HUES48 (cell line): ENCODE measurements at regions not wholly inside any gene's neighbourhood (a gene's known extent, or its start where the extent isn't known, plus 50 kb on each side); places are given as distances from the start of the nearest gene placed in this dataset.

Experiments
- H3K27ac ChIP-seq: one replicate; pipeline ENCODE4 v1.7.0; 2013; ENCODE audit warnings: low read depth, low read length, inconsistent platforms
- H3K27me3 ChIP-seq: 2 replicates; pipeline ENCODE4 v1.6.1; 2013; ENCODE audit warnings: mild to moderate bottlenecking, low read length; ENCODE audit not compliant: control insufficient read depth, insufficient read depth
- H3K36me3 ChIP-seq: 2 replicates; pipeline ENCODE4 v1.6.1; 2013; ENCODE audit warnings: low read length; ENCODE audit not compliant: control insufficient read depth, insufficient read depth
- H3K4me1 ChIP-seq: 2 replicates; pipeline ENCODE4 v1.6.1; 2013; ENCODE audit warnings: mild to moderate bottlenecking, low read length; ENCODE audit not compliant: control insufficient read depth, insufficient read depth
- H3K4me3 ChIP-seq: 2 replicates; pipeline ENCODE4 v1.5.1; 2013; ENCODE audit warnings: mild to moderate bottlenecking, low read depth, low read length
- H3K9ac ChIP-seq: 2 replicates; pipeline ENCODE4 v1.6.1; 2013; ENCODE audit warnings: mild to moderate bottlenecking, low read depth, low read length, moderate library complexity
- H3K9me3 ChIP-seq: 2 replicates; pipeline ENCODE4 v1.6.1; 2013; ENCODE audit warnings: low read length; ENCODE audit not compliant: control insufficient read depth, insufficient read depth

DNA sequence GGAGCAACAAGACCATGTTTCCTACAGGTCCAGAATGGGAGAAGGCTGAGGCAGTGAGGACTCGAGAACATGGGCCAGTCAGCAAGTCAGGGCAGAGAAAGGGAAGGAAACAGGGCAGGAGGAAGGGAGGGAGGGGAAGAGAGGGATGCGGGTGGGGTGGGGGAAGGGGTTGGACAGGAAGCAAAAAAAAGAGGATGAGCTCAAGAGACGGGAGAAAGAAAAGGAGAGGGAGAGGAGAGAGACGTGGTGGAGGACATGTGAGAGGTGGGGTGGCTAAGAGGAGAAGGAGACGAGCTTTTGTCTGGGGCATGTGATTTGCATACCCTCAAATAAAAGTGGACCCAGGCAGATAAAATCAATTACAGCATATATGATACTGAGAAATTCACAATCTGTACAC lies 389.5 kb upstream of the B3GAT1 start:
- no peaks in the 10 kb centered on the region for H3K27me3 ChIP-seq
- no peaks in the 10 kb centered on the region for H3K36me3 ChIP-seq
- H3K4me3 ChIP-seq: no peak overlapping the region
- H3K9me3 ChIP-seq: no peaks in the 10 kb centered on the region
- no peak overlapping the region for H3K27ac ChIP-seq
- peaks cover 25% of the 10 kb centered on the region for H3K4me1 ChIP-seq
- H3K9ac ChIP-seq: no peak overlapping the region

GRCh38 chr11:134800826-134801225 lies 388.8 kb upstream of the B3GAT1 start:
- Histone ChIP-seq H3K36me3 (no peaks in the 10 kb centered on the region), H3K9me3 (no peaks in the 10 kb centered on the region), H3K27me3 (no peaks in the 10 kb centered on the region), H3K4me1 (peaks cover 25% of the 10 kb centered on the region), H3K9ac (no peak overlapping the region), H3K27ac (no peak overlapping the region), H3K4me3 (no peak overlapping the region)

DNA sequence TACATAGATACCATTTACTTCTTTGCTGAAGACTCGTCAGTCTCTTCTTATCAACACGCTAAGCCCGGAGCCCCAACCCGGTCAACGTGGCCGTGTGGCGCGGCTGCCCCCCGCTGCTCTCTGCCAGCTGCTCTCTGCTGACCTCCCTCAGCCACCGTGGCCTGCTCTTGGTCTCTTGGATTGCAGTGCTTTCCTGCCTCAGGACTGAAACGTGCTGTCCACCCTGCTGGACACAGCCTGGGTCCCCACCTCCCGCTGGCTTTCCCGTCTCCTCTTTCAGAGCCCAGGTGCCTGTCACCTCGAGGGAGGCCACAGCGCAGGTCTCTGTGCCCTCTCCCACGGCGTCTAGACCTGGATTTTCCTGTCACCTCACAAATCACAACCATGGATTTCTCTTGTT lies 388.1 kb upstream of the B3GAT1 start:
- no peak overlapping the region for H3K9ac ChIP-seq
- no peak overlapping the region for H3K27ac ChIP-seq
- H3K4me3 ChIP-seq: no peak overlapping the region
- no peaks in the 10 kb centered on the region for H3K9me3 ChIP-seq
- H3K36me3 ChIP-seq: no peaks in the 10 kb centered on the region
- no peaks in the 10 kb centered on the region for H3K27me3 ChIP-seq
- peaks cover 25% of the 10 kb centered on the region for H3K4me1 ChIP-seq

DNA sequence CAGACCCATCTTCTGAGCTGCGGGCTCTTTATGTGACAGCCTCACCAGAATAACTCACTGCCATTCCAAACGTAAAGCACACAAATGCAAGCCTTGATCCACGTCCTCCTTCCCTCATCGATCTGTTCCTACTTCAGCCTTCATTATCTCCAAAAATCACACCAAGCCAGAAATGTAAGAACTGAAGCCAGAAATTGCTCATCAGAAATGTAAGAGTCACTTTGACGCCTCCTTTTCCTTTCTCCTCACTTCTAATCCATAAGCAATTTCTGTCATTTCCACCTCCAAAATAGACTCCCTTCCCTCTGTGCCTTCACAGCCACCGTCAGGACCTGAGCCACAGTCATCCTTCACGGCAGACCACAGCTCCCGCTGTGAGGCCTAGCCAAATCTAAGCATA lies 387.3 kb upstream of the B3GAT1 start:
- Histone ChIP-seq H3K27ac (no peak overlapping the region), H3K4me3 (no peak overlapping the region), H3K36me3 (no peaks in the 10 kb centered on the region), H3K4me1 (peaks cover 25% of the 10 kb centered on the region), H3K9ac (no peak overlapping the region), H3K27me3 (no peaks in the 10 kb centered on the region), H3K9me3 (no peaks in the 10 kb centered on the region)

DNA sequence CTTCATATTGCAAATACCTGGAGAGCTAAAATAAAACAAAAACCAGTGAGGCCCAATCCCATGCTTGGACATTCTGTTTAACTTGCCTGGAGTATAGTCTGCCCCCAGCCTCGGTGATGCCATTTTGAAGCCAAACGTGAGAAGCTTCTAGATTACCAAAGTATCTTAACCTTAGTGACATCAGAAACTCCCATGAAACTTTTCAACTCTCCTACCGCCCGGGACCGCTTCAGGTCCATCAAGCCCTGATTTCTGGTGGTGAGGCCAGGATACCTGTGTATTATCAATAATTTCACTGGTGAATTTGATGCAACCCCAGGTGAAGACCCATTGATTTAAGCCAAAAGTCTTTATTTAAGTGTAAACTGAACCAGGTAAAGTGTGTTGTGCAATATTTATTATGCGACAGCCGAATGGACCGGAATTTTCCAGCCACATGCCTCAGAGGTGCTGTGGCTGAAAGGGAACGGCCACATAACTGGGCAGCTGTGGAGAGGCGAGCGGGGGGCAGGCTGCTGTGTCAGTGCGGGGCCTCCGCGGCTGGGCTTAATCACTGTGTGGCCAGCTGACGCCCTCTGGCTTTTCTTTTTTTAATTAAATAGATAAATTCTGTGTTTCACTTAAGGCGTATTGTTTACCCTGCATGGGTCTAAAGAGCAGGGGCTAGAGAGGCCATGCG lies 385.5 kb upstream of the B3GAT1 start:
- Histone ChIP-seq H3K27me3 (no peaks in the 10 kb centered on the region), H3K4me1 (peaks cover 24% of the 10 kb centered on the region), H3K4me3 (no peak overlapping the region), H3K9me3 (no peaks in the 10 kb centered on the region), H3K36me3 (no peaks in the 10 kb centered on the region), H3K27ac (no peak overlapping the region), H3K9ac (no peak overlapping the region)

- no peaks in the 10 kb centered on the region for H3K36me3 ChIP-seq
- no peak overlapping the region for H3K4me3 ChIP-seq
- peaks cover 6% of the 10 kb centered on the region for H3K4me1 ChIP-seq
- no peaks in the 10 kb centered on the region for H3K27me3 ChIP-seq
- H3K27ac ChIP-seq: no peak overlapping the region
- H3K9me3 ChIP-seq: no peaks in the 10 kb centered on the region
- no peak overlapping the region for H3K9ac ChIP-seq
These were observed 383.0 kb upstream of the B3GAT1 start for GRCh38 chr11:134795017-134795416.

DNA sequence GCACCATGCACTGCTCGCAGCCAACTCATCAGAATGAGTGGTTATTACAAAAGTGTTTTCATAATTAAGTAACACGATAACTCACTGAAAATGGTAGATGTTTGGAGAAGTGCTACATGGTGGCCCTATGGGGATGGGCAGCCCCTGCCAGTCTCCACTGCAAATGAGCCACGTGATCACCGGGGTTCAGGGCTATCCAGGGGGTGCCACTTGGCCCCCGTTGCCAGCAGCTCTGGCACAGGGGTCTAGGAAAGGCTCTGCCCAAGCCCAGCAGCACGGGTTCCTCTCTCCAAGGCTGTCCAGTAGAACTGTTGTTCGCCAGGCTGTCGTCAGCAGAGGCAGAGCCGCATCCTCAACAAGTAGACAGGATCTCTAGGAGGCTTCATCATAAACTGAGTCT lies 382.1 kb upstream of the B3GAT1 start:
- no peak overlapping the region for H3K4me3 ChIP-seq
- peaks cover 6% of the 10 kb centered on the region for H3K4me1 ChIP-seq
- H3K9ac ChIP-seq: no peak overlapping the region
- no peaks in the 10 kb centered on the region for H3K27me3 ChIP-seq
- H3K36me3 ChIP-seq: no peaks in the 10 kb centered on the region
- H3K27ac ChIP-seq: no peak overlapping the region
- H3K9me3 ChIP-seq: no peaks in the 10 kb centered on the region

GRCh38 chr11:134792677-134793076 lies 380.6 kb upstream of the B3GAT1 start:
- H3K36me3 ChIP-seq: no peaks in the 10 kb centered on the region
- H3K27ac ChIP-seq: no peak overlapping the region
- H3K4me1 ChIP-seq: peaks cover 6% of the 10 kb centered on the region
- no peak overlapping the region for H3K9ac ChIP-seq
- H3K27me3 ChIP-seq: no peaks in the 10 kb centered on the region
- no peak overlapping the region for H3K4me3 ChIP-seq
- H3K9me3 ChIP-seq: no peaks in the 10 kb centered on the region

DNA sequence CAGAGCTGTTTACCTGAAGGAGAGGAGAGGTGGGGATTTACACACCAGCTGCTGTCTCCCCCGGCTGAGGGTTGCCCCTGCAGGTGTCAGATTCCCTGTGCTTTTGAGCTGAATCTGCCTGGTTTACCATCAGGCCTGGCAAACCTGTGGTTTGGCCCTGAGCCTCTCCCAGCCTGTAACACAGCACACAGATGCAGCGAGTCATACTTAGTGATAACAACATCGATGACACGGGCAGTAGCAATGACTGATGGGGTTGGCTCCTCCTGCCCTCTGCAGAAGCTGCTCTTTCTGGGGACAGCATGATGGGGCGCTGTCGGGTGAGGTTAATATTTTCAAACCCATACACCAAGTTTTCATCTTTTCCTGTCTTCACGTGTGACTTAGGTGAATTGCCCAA lies 380.0 kb upstream of the B3GAT1 start:
- Histone ChIP-seq H3K4me1 (peaks cover 6% of the 10 kb centered on the region), H3K4me3 (no peak overlapping the region), H3K27me3 (no peaks in the 10 kb centered on the region), H3K36me3 (no peaks in the 10 kb centered on the region), H3K9me3 (no peaks in the 10 kb centered on the region), H3K27ac (no peak overlapping the region), H3K9ac (no peak overlapping the region)

- Histone ChIP-seq H3K27ac (no peak overlapping the region), H3K4me3 (no peak overlapping the region), H3K36me3 (no peaks in the 10 kb centered on the region), H3K27me3 (no peaks in the 10 kb centered on the region), H3K9me3 (no peaks in the 10 kb centered on the region), H3K4me1 (peaks cover 6% of the 10 kb centered on the region), H3K9ac (no peak overlapping the region)
These were observed 379.1 kb upstream of the B3GAT1 start for GRCh38 chr11:134791102-134791501.

GRCh38 chr11:134789104-134789503 lies 377.1 kb upstream of the B3GAT1 start:
- H3K9ac ChIP-seq: no peak overlapping the region
- H3K36me3 ChIP-seq: no peaks in the 10 kb centered on the region
- no peaks in the 10 kb centered on the region for H3K9me3 ChIP-seq
- H3K27ac ChIP-seq: no peak overlapping the region
- H3K4me3 ChIP-seq: no peak overlapping the region
- H3K4me1 ChIP-seq: peaks cover 6% of the 10 kb centered on the region
- H3K27me3 ChIP-seq: no peaks in the 10 kb centered on the region

DNA sequence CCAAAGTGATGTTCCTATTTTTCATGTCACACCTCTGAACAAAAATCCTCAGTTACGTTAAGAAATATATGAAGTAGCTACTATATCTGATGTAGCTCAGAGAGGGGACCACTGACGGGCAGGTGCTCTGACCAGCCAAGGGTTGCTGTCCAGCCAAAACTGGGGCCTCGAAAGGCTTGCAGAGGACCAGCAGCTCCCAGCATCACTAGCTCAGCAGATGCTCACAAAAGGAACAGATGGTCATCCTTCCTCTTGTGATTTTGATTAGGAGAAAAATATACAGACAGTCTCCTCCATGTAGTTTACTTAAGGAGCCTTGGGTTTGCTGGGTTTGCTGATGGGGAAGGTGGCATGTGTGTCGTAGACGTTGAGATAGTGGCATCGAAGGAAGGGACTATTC lies 374.6 kb upstream of the B3GAT1 start:
- Histone ChIP-seq H3K36me3 (no peaks in the 10 kb centered on the region), H3K9me3 (no peaks in the 10 kb centered on the region), H3K4me1 (no peaks in the 10 kb centered on the region), H3K27me3 (no peaks in the 10 kb centered on the region), H3K9ac (no peak overlapping the region), H3K4me3 (no peak overlapping the region), H3K27ac (no peak overlapping the region)
